WI38 (cell line): ENCODE measurements at regions not wholly inside any gene's neighbourhood (a gene's known extent, or its start where the extent isn't known, plus 50 kb on each side); places are given as distances from the start of the nearest gene placed in this dataset.

ENCODE experiments used
- H3K4me3 ChIP-seq: 2 replicates; pipeline ENCODE4 v1.5.1; 2011; ENCODE audit warnings: low read depth, mild to moderate bottlenecking, control low read depth, low read length
- TF ChIP-seq, protein P1 (sequence below): IDR thresholded peaks from 2 replicates; pipeline ENCODE4 v1.5.1; 2012; ENCODE audit warnings: low read depth, mild to moderate bottlenecking, control low read depth, low read length

DNA sequence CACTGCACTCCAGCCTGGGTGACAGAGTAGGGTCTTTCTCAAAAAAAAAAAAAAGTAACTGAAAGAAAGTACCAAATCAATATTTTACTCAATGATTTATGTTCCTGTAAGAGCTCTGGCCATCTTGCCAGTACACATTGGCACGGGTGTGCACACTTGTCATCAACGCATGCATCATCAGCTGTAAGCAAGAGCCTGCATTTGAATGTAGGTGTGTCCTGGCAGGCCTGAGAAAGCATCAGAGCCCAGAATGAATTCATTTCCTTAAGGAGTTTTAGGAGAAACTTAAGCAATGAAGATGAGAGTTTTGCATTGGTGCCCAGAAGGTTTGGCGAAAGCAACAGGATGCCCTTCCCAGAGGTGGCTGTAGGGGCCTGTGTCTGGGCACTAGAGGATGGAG is 88.5 kb upstream of the FZD10 start:
- H3K4me3 ChIP-seq: no peak overlapping the region
- TF ChIP-seq, protein P1, sequence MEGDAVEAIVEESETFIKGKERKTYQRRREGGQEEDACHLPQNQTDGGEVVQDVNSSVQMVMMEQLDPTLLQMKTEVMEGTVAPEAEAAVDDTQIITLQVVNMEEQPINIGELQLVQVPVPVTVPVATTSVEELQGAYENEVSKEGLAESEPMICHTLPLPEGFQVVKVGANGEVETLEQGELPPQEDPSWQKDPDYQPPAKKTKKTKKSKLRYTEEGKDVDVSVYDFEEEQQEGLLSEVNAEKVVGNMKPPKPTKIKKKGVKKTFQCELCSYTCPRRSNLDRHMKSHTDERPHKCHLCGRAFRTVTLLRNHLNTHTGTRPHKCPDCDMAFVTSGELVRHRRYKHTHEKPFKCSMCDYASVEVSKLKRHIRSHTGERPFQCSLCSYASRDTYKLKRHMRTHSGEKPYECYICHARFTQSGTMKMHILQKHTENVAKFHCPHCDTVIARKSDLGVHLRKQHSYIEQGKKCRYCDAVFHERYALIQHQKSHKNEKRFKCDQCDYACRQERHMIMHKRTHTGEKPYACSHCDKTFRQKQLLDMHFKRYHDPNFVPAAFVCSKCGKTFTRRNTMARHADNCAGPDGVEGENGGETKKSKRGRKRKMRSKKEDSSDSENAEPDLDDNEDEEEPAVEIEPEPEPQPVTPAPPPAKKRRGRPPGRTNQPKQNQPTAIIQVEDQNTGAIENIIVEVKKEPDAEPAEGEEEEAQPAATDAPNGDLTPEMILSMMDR: no peak

GRCh38 chr12:130074661-130075406 is 87.4 kb upstream of the FZD10 start:
- no peak overlapping the region for H3K4me3 ChIP-seq
- TF ChIP-seq, protein P1: no peak

DNA sequence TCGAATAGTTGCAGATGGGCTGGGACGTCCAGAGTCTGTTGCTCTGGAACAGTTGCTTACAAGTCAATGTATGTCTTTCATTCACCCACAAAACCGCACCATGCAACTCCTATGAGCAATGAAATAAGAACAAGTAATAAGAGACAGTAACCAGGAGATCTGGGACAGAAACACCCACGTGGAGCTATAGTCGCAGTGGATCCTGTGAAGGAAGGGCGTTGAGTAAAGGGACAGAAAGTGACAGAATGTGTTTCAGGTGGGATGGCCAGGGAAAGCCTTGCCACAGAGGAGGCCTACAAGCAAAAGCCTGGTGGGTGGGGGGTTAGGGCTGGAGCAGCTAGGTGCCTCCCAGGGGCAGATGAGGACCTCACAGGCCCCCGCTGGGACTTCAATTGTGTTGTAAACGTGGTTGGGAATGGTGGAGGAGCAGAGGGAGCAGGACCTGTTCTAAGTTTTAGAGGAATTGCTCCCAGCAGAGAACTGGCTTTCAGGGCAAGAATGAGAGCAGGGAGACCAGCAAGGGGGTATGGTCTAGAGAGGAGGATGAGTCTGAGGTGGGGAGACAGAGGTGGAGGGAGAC is 86.7 kb upstream of the FZD10 start:
- H3K4me3 ChIP-seq: no peak overlapping the region
- TF ChIP-seq, protein P1: no peak

DNA sequence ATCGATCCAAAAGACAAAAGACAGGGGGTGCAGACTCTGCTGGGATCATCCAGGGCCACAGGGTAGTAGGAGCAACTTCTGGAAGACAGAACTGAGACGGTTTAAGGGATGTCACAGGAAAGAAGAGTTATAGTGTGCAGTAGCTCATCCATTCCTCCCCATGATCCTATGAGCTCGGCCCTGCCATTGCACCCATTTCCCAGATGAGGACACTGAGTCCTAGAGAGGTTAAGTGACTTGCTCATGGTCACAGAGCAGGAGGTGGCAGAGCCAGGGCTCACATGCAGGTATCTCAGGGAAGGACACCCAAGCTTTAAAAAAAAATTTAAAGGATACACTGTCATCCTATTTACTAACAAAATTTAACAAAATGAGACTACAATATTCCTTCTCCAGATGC is 86.1 kb upstream of the FZD10 start:
- H3K4me3 ChIP-seq: no peak overlapping the region
- TF ChIP-seq, protein P1: no peak

DNA sequence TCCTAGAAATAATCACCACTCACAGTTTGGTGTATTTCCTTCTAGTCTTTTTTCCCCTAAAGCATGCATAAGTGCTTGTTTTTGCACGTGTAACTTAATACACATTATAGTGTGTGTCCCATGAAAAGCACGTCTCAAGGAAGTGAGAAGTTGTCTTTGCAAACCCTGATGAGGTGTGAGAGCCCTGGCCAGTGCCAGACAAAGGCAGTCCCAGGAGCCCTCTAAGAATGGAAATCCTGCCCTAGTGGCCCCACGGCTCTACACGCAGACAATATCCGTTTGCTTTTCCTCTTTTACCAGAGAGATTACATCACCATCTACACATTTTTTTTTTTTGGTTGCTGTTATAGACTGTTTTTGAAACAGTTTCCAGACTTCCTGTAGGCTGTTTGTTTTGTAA is 85.5 kb upstream of the FZD10 start:
- TF ChIP-seq, protein P1: no peak

GRCh38 chr12:130078852-130079251 is 83.4 kb upstream of the FZD10 start:
- no peak overlapping the region for H3K4me3 ChIP-seq
- TF ChIP-seq, protein P1: no peak

More for the DNA sequence above, 85.5 kb upstream of the FZD10 start:
- no peak overlapping the region for H3K4me3 ChIP-seq

GRCh38 chr12:130079279-130079678 is 83.0 kb upstream of the FZD10 start:
- H3K4me3 ChIP-seq: no peak overlapping the region
- TF ChIP-seq, protein P1: no peak
